ENCODE measurements at regions not wholly inside any gene's neighbourhood (a gene's known extent, or its start where the extent isn't known, plus 50 kb on each side); places are given as distances from the start of the nearest gene placed in this dataset.

DNA sequence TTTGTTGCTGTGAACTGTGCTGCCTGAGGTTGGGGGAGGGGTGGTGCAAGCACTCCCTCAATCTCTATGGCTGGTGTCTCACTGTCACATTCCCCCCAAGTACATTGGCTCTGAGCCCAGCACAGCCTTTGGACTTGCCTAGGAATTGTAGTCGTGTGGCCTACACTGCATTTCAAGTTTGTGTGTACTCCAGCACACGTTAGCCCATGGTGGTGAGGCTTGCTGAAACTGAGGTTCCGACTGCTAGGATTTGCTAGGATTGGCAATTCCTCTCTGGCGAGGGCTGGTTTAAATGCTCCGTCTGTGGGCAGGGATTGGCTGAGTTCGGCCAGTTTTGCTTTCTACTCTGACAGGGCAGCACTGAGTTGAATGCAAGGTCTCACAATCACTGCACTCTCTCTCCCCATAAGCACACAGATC is 121.7 kb upstream of the CXXC4 start:
- SMC1A ChIA-PET (ENCODE audit: uncharacterized antibody, unreplicated experiment): interaction anchor here (1.6 kb wide), 1 partner anchor 18 kb away, joined by 4 read pairs; no protein-coding TSS in a partner anchor
- no TSS peak for BruUV-seq (replicated peaks)
- no peaks in the 10 kb centered on the region for H4K20me1 ChIP-seq (ENCODE audit: control insufficient read depth, insufficient read depth)
- in situ Hi-C loops (cut with MboI) (no loop called here), intact Hi-C loops (cut with micrococcal nuclease; ENCODE audit: unreplicated experiment) (loop anchor here (10.0 kb wide), 1 partner anchor 238 kb away; no protein-coding TSS in a partner anchor)
- DNase-seq (ENCODE audit: low read depth, low spot score): no peak
- RAD21 ChIA-PET (ENCODE audit: unreplicated experiment): no interaction called here
- no peak for FAIRE-seq
- ATAC-seq: no peak
- no peak overlapping the region for H3K4me3 ChIP-seq
- H3K36me3 ChIP-seq (ENCODE audit: control insufficient read depth in 2 of 2, insufficient read depth in 2 of 2, low read length in 1 of 2): no peaks in the 10 kb centered on the region
- CTCF ChIA-PET: no interaction called here
- no peak overlapping the region for H3K9ac ChIP-seq (ENCODE audit: control insufficient read depth, insufficient read depth, low read length)
- no peak overlapping the region for H3K4me2 ChIP-seq (ENCODE audit: control insufficient read depth, insufficient read depth)
- H3K9me3 ChIP-seq (replicated peaks; ENCODE audit: control insufficient read depth, insufficient read depth, low read length): no peaks in the 10 kb centered on the region; the same call in 1 of the 3 replicates
- H2AFZ ChIP-seq (ENCODE audit: control insufficient read depth, low read depth, low read length): no peak overlapping the region
- no peak overlapping the region for H3K27ac ChIP-seq (ENCODE audit: control insufficient read depth, insufficient read depth)
- POLR2A ChIA-PET: no interaction called here
- no peaks in the 10 kb centered on the region for H3K4me1 ChIP-seq (ENCODE audit: control insufficient read depth, insufficient read depth, low read length)
- no peaks in the 10 kb centered on the region for H3K27me3 ChIP-seq (replicated peaks in 1 of 2; ENCODE audit: control insufficient read depth in 2 of 2, insufficient read depth in 2 of 2, low read length in 1 of 2)
- H3K79me2 ChIP-seq (ENCODE audit: control insufficient read depth, insufficient read depth, low read length): no peaks in the 10 kb centered on the region
- 76% methylated on average over 6 of the region's 6 CpGs for WGBS (ENCODE audit: insufficient coverage, insufficient replicate concordance, low lambda C conversion rate, missing lambda C conversion rate)
- TF ChIP-seq PML (IDR thresholded peaks at IDR 0.05; ENCODE audit: low read length) (no peak), SREBF2 (IDR thresholded peaks at IDR 0.05; ENCODE audit: low read length) (no peak), IRF3 (IDR thresholded peaks at IDR 0.05) (no peak), ZNF687 (IDR thresholded peaks at IDR 0.05) (no peak), TCF7 (IDR thresholded peaks at IDR 0.05; ENCODE audit: borderline replicate concordance) (no peak), JUNB (IDR thresholded peaks at IDR 0.05) (no peak), NR2C1 (IDR thresholded peaks at IDR 0.05) (no peak), ASH2L (IDR thresholded peaks at IDR 0.05; ENCODE audit: borderline replicate concordance, low read depth) (no peak), BHLHE40 (IDR thresholded peaks at IDR 0.05; ENCODE audit: borderline replicate concordance in 1 of 2, low read depth in 2 of 2, low read length in 1 of 2) (no peak), NRF1 (conservative IDR thresholded peaks at IDR 0.05; ENCODE audit: low read depth, low read length) (no peak), NBN (IDR thresholded peaks at IDR 0.05) (no peak), CHD4 (IDR thresholded peaks at IDR 0.05) (no peak), ZSCAN29 (IDR thresholded peaks at IDR 0.05) (no peak), SUPT20H (IDR thresholded peaks at IDR 0.05; ENCODE audit: borderline replicate concordance, control insufficient read depth, low read depth, low read length) (no peak), DPF2 (IDR thresholded peaks at IDR 0.05) (no peak)
- TF ChIP-seq, protein P1, sequence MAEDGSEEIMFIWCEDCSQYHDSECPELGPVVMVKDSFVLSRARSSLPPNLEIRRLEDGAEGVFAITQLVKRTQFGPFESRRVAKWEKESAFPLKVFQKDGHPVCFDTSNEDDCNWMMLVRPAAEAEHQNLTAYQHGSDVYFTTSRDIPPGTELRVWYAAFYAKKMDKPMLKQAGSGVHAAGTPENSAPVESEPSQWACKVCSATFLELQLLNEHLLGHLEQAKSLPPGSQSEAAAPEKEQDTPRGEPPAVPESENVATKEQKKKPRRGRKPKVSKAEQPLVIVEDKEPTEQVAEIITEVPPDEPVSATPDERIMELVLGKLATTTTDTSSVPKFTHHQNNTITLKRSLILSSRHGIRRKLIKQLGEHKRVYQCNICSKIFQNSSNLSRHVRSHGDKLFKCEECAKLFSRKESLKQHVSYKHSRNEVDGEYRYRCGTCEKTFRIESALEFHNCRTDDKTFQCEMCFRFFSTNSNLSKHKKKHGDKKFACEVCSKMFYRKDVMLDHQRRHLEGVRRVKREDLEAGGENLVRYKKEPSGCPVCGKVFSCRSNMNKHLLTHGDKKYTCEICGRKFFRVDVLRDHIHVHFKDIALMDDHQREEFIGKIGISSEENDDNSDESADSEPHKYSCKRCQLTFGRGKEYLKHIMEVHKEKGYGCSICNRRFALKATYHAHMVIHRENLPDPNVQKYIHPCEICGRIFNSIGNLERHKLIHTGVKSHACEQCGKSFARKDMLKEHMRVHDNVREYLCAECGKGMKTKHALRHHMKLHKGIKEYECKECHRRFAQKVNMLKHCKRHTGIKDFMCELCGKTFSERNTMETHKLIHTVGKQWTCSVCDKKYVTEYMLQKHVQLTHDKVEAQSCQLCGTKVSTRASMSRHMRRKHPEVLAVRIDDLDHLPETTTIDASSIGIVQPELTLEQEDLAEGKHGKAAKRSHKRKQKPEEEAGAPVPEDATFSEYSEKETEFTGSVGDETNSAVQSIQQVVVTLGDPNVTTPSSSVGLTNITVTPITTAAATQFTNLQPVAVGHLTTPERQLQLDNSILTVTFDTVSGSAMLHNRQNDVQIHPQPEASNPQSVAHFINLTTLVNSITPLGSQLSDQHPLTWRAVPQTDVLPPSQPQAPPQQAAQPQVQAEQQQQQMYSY (CRISPR knock-in tag; IDR thresholded peaks at IDR 0.05): no peak

Measured in GM12878 (cell line).